ENCODE measurements at regions not wholly inside any gene's neighbourhood (a gene's known extent, or its start where the extent isn't known, plus 50 kb on each side); places are given as distances from the start of the nearest gene placed in this dataset.

GRCh38 chr14:75333606-75334548 is 55.2 kb downstream of the FOS start:
- no peak overlapping the region for H3K4me3 ChIP-seq (ENCODE audit: low read depth, low read length)
- no peak for TF ChIP-seq CTCF (IDR thresholded peaks at IDR 0.05; ENCODE audit: insufficient read depth, low read depth, low read length)
- DNase-seq (ENCODE audit: low read depth), result no peak
- H3K27me3 ChIP-seq (ENCODE audit: control insufficient read depth, insufficient read depth, low read length), result peaks cover 12% of the 10 kb centered on the region; the same call in 1 of the 2 replicates
- no peaks in the 10 kb centered on the region for H3K36me3 ChIP-seq (ENCODE audit: control insufficient read depth, insufficient read depth, low read length)
- ChIA-PET POLR2A (no interaction called here), CTCF (interaction anchor here (1.1 kb wide), 1 partner anchor 9 kb away, joined by 3 read pairs; no protein-coding TSS in a partner anchor)

GRCh38 chr14:75334549-75335051 is 56.0 kb downstream of the FOS start:
- no peaks in the 10 kb centered on the region for H3K36me3 ChIP-seq (ENCODE audit: control insufficient read depth, insufficient read depth, low read length)
- no peak for DNase-seq (ENCODE audit: low read depth)
- H3K4me3 ChIP-seq (ENCODE audit: low read depth, low read length), result no peak overlapping the region
- POLR2A ChIA-PET, result no interaction called here
- CTCF ChIA-PET, result interaction anchor here (1.0 to 1.1 kb wide), 2 partner anchors 10 to 13 kb away, joined by 3 read pairs; no protein-coding TSS in a partner anchor
- TF ChIP-seq CTCF (IDR thresholded peaks at IDR 0.05; ENCODE audit: insufficient read depth, low read depth, low read length), result no peak
- peaks cover 10% of the 10 kb centered on the region for H3K27me3 ChIP-seq (ENCODE audit: control insufficient read depth, insufficient read depth, low read length)

- no peak for TF ChIP-seq CTCF (IDR thresholded peaks at IDR 0.05; ENCODE audit: insufficient read depth, low read depth, low read length)
- DNase-seq (ENCODE audit: low read depth), result no peak
- H3K4me3 ChIP-seq (ENCODE audit: low read depth, low read length), result no peak overlapping the region
- H3K36me3 ChIP-seq (ENCODE audit: control insufficient read depth, insufficient read depth, low read length), result no peaks in the 10 kb centered on the region
- POLR2A ChIA-PET, result no interaction called here
- peaks cover 8% of the 10 kb centered on the region; the same call in 1 of the 2 replicates for H3K27me3 ChIP-seq (ENCODE audit: control insufficient read depth, insufficient read depth, low read length)
- CTCF ChIA-PET, result interaction anchor here (1.0 kb wide), 1 partner anchor 14 kb away, joined by 3 read pairs; no protein-coding TSS in a partner anchor
Measured at GRCh38 chr14:75335571-75335970, 56.9 kb downstream of the FOS start.

GRCh38 chr14:75338398-75338797 is 59.8 kb downstream of the FOS start:
- H3K4me3 ChIP-seq (ENCODE audit: low read depth, low read length), result no peak overlapping the region
- DNase-seq (ENCODE audit: low read depth), result no peak
- H3K36me3 ChIP-seq (ENCODE audit: control insufficient read depth, insufficient read depth, low read length), result no peaks in the 10 kb centered on the region
- TF ChIP-seq CTCF (IDR thresholded peaks at IDR 0.05; ENCODE audit: insufficient read depth, low read depth, low read length), result no peak
- ChIA-PET POLR2A (no interaction called here), CTCF (interaction anchor here (1.2 to 1.5 kb wide), 4 partner anchors 12 to 151 kb away, joined by 3 to 7 read pairs (median 4); no protein-coding TSS in a partner anchor)
- H3K27me3 ChIP-seq (ENCODE audit: control insufficient read depth, insufficient read depth, low read length), result peaks cover 6% of the 10 kb centered on the region; the same call in 1 of the 2 replicates

- ChIA-PET POLR2A (no interaction called here), CTCF (interaction anchor here (1.2 to 1.5 kb wide), 4 partner anchors 12 to 150 kb away, joined by 3 to 7 read pairs (median 4); no protein-coding TSS in a partner anchor)
- Histone ChIP-seq H3K27me3 (ENCODE audit: control insufficient read depth, insufficient read depth, low read length) (peaks cover 6% of the 10 kb centered on the region; the same call in 1 of the 2 replicates), H3K36me3 (ENCODE audit: control insufficient read depth, insufficient read depth, low read length) (no peaks in the 10 kb centered on the region), H3K4me3 (ENCODE audit: low read depth, low read length) (no peak overlapping the region)
- TF ChIP-seq CTCF (IDR thresholded peaks at IDR 0.05; ENCODE audit: insufficient read depth, low read depth, low read length), result no peak
- peak; percentile 71 for DNase-seq (ENCODE audit: low read depth)
Measured at GRCh38 chr14:75339059-75339458, 60.4 kb downstream of the FOS start.

Measured in BJ (cell line).